Cardiac fibroblast (primary cell): ENCODE measurements at regions not wholly inside any gene's neighbourhood (a gene's known extent, or its start where the extent isn't known, plus 50 kb on each side); places are given as distances from the start of the nearest gene placed in this dataset.

ENCODE experiments used
- DNase-seq, 2 donors: peaks; one replicate each; pipeline versions ENCODE4 v3.0.0 to v3.0.0-alpha.2; 2010; ENCODE audit warnings: low read depth in 2 of 2
- H3K4me3 ChIP-seq, 2 donors: replicated peaks in 1 of 2; 1 replicate in 1 of 2; 2 replicates in 1 of 2; pipeline ENCODE4 v1.5.1; 2011; ENCODE audit warnings: low read depth in 2 of 2, low read length in 2 of 2, mild to moderate bottlenecking in 2 of 2, moderate library complexity in 1 of 2
- TF ChIP-seq, protein P1 (sequence below): IDR thresholded peaks from one replicate; pipeline ENCODE4 v1.5.1; 2011; ENCODE audit warnings: low read depth, mild to moderate bottlenecking, low read length, inconsistent platforms

GRCh38 chr5:124453221-124454051 is 293.0 kb downstream of the ZNF608 start:
- no peak overlapping the region for H3K4me3 ChIP-seq
- TF ChIP-seq, protein P1, sequence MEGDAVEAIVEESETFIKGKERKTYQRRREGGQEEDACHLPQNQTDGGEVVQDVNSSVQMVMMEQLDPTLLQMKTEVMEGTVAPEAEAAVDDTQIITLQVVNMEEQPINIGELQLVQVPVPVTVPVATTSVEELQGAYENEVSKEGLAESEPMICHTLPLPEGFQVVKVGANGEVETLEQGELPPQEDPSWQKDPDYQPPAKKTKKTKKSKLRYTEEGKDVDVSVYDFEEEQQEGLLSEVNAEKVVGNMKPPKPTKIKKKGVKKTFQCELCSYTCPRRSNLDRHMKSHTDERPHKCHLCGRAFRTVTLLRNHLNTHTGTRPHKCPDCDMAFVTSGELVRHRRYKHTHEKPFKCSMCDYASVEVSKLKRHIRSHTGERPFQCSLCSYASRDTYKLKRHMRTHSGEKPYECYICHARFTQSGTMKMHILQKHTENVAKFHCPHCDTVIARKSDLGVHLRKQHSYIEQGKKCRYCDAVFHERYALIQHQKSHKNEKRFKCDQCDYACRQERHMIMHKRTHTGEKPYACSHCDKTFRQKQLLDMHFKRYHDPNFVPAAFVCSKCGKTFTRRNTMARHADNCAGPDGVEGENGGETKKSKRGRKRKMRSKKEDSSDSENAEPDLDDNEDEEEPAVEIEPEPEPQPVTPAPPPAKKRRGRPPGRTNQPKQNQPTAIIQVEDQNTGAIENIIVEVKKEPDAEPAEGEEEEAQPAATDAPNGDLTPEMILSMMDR = no peak
- DNase-seq = peak; percentile 29 to 71

DNA sequence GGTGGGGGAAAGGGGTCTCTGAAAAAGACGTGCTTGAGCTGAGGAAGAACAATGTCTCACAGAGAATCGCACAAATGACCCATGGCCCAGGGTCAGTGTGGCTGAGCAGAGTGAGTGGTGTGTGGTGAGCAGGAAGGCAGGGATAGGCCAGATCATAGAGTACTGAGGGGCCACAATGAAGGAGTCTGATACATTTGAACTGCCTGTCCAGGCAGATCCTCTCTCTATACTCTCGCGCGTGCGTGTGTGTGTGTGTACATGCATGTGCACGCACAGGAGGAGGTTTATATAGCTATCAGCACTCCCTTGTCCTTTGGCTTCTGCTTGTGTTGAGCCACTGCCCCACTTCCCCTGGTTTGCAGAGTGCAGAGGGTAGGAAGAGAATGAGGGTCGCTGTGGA is 294.0 kb downstream of the ZNF608 start:
- no peak for DNase-seq
- no peak overlapping the region for H3K4me3 ChIP-seq
- TF ChIP-seq, protein P1 = no peak

- TF ChIP-seq, protein P1 = no peak
- DNase-seq = no peak
- no peak overlapping the region for H3K4me3 ChIP-seq
Observed at GRCh38 chr5:124451721-124452383, 294.6 kb downstream of the ZNF608 start.

DNA sequence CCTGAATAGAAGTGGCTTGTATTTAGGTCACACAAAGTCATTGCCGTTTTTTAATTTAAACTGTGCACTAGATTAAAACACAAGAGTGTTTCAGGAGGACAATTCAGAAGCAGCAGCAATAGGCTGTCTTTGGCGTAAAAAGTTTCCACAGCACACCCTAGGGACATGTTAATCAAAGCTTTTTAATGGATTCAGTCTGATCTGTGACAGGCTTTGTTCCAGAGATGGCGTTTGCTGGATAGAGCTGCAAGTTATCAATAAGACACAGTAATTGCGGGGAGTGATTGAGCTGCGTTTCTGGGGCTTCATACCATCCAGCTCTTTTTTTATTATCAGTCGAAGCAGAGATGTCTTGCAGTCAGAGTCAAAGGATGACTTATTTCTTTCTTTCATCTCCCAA is 300.3 kb downstream of the ZNF608 start:
- no peak overlapping the region for H3K4me3 ChIP-seq
- DNase-seq = no peak
- TF ChIP-seq, protein P1 = no peak

DNA sequence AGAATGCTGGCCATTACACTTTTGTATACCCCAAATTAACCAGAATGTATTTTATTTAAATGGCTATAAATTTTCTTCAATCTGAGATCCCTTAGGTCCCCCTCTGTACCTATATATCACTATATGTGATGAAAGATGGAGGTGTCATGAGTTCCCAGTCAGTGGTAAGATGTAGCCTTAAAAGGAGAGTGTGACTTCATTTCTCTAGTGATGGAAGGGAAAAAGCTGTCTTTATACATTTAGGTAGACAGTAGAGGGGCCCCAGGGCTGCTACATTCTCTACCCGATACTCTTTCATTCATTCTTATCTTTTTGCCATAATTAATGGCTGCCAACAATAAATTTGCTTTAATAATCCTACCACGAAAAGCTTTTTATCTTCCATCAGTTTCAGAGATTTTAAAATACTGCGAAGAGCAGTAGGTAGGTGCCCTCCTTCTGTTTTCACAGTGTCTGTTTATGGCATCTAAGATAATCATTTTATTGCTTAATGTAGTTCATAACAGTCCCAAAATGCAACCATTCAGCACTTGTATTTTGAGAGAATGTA is 301.3 kb downstream of the ZNF608 start:
- TF ChIP-seq, protein P1 = no peak
- DNase-seq = no peak
- H3K4me3 ChIP-seq = no peak overlapping the region

DNA sequence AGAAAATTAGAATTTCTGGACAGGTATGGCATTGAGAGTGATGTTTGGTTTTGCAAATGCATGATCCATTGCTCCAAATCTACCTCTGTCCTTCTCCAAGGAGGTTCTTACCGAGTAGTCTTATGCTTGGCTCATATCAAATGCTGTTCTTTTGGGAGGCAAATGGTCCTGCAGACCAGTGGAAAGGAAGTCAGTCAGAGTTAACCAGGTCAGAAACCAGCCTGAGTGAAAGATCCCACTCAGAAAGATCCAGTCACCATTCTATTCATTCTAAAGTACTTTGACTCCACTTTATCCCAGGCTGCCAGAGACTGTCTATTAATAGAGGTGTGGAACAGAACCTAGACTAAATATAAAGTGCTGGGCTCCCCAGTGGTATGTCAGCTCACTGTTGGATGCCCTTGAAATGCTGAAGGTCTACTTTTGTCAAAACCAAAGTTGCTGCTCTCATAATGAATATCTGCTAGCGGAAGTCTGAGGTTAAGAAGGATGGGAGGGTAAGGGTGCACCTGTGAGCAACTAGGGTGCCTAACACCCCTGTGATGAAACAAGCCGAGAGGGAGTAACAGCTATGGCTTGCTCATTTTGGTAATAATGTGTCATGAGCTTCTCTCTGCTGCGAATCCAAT is 302.2 kb downstream of the ZNF608 start:
- TF ChIP-seq, protein P1 = no peak
- no peak for DNase-seq
- no peak overlapping the region for H3K4me3 ChIP-seq
